Fibroblast of pulmonary artery (primary cell): ENCODE measurements at regions not wholly inside any gene's neighbourhood (a gene's known extent, or its start where the extent isn't known, plus 50 kb on each side); places are given as distances from the start of the nearest gene placed in this dataset.

Experiments
- DNase-seq: peaks from one replicate; pipeline ENCODE4 v3.0.0-alpha.2; 2010; ENCODE audit warnings: low read depth
- H3K4me3 ChIP-seq: replicated peaks from 2 replicates; pipeline ENCODE4 v1.5.1; 2011; ENCODE audit warnings: low read depth, mild to moderate bottlenecking, control low read depth, low read length, moderate library complexity
- CTCF ChIP-seq: IDR thresholded peaks from 2 replicates; pipeline ENCODE4 v1.5.1; 2011; ENCODE audit warnings: mild to moderate bottlenecking, control low read depth, low read length, inconsistent platforms; ENCODE audit errors: missing control alignments

GRCh38 chr5:135721548-135722090 lies 112.8 kb upstream of the SLC25A48 start:
- no peak for DNase-seq

GRCh38 chr5:135720191-135720590 lies 114.3 kb upstream of the SLC25A48 start:
- TF ChIP-seq CTCF, result no peak
- no peak overlapping the region for H3K4me3 ChIP-seq
- no peak for DNase-seq

More at GRCh38 chr5:135721548-135722090, 112.8 kb upstream of the SLC25A48 start:
- no peak overlapping the region for H3K4me3 ChIP-seq
- TF ChIP-seq CTCF, result no peak

- H3K4me3 ChIP-seq, result no peak overlapping the region
- no peak for DNase-seq
- TF ChIP-seq CTCF, result no peak
Measured at GRCh38 chr5:135719428-135720063, 114.9 kb upstream of the SLC25A48 start.

GRCh38 chr5:135718651-135719050 lies 115.8 kb upstream of the SLC25A48 start:
- H3K4me3 ChIP-seq, result no peak overlapping the region
- TF ChIP-seq CTCF, result no peak
- no peak for DNase-seq

GRCh38 chr5:135718151-135718550 lies 116.3 kb upstream of the SLC25A48 start:
- no peak for TF ChIP-seq CTCF
- no peak overlapping the region for H3K4me3 ChIP-seq
- no peak for DNase-seq

GRCh38 chr5:135715267-135716055 lies 119.0 kb upstream of the SLC25A48 start:
- no peak overlapping the region for H3K4me3 ChIP-seq
- no peak for DNase-seq
- no peak for TF ChIP-seq CTCF
